T-cell (primary cell): ENCODE measurements at regions not wholly inside any gene's neighbourhood (a gene's known extent, or its start where the extent isn't known, plus 50 kb on each side); places are given as distances from the start of the nearest gene placed in this dataset.

Experiments
- ATAC-seq, 4 experiments: fragments of 200-7000 bp in 3 of 4; fragments of 150-1000 bp in 1 of 4; cut with Tn5 transposase; replicated peaks in 1 of 4; 1 replicate in 3 of 4; 2 replicates in 1 of 4; pipeline ENCODE4 v1.10.0; 2021; ENCODE audit warnings: moderate library complexity in 3 of 4, mild to moderate bottlenecking in 2 of 4, moderate number of reproducible peaks in 1 of 4
- CTCF ChIA-PET, 2 donors: fragments of 300-600 bp; sonication (Branson Sonifier 250); formaldehyde crosslinking; loops; one replicate each; lab custom pipeline; 2022; ENCODE audit warnings: antibody characterized with exemption in 2 of 2; lab: Charles Lee
- POLR2A ChIA-PET, 2 donors: fragments of 300-600 bp; sonication (Branson Sonifier 250); formaldehyde crosslinking; loops; one replicate each; lab custom pipeline; 2022; ENCODE audit warnings: antibody characterized with exemption in 2 of 2; lab: Charles Lee
- DNase-seq, 35 experiments: peaks; one replicate each; pipeline versions ENCODE4 v3.0.0 to v3.0.0-alpha.2; 2013 to 2023
- H3K27ac ChIP-seq: one replicate; pipeline ENCODE4 v1.5.1; 2013; ENCODE audit warnings: low read length
- H3K27me3 ChIP-seq, 2 experiments: replicated peaks in 1 of 2; 1 replicate in 1 of 2; 2 replicates in 1 of 2; pipeline versions ENCODE4 v1.6.1 to v1.7.0; 2013; ENCODE audit warnings: low read length in 1 of 2, mixed read lengths in 1 of 2; ENCODE audit not compliant: control insufficient read depth in 2 of 2, insufficient read depth in 2 of 2; ENCODE audit errors: extremely low read depth in 1 of 2
- H3K36me3 ChIP-seq, 2 donors: 1 replicate in 1 of 2; 2 replicates in 1 of 2; pipeline versions ENCODE4 v1.6.1 to v1.7.0; 2013; ENCODE audit warnings: low read length in 1 of 2; ENCODE audit not compliant: control insufficient read depth in 2 of 2, insufficient read depth in 1 of 2; ENCODE audit errors: extremely low read depth in 1 of 2
- H3K4me1 ChIP-seq, 2 experiments: 1 replicate in 1 of 2; 2 replicates in 1 of 2; pipeline versions ENCODE4 v1.6.1 to v1.7.0; 2013; ENCODE audit warnings: low read length in 2 of 2, mixed read lengths in 1 of 2; ENCODE audit not compliant: insufficient read depth in 2 of 2, control insufficient read depth in 1 of 2; ENCODE audit errors: extremely low read depth in 1 of 2
- H3K4me3 ChIP-seq, 2 donors: 1 replicate in 1 of 2; 2 replicates in 1 of 2; pipeline versions ENCODE4 v1.5.1 to v1.7.0; 2013; ENCODE audit warnings: mild to moderate bottlenecking in 2 of 2, low read length in 1 of 2, moderate library complexity in 1 of 2; ENCODE audit not compliant: control insufficient read depth in 1 of 2; ENCODE audit errors: extremely low read depth in 1 of 2
- H3K9me3 ChIP-seq: 2 replicates; pipeline ENCODE4 v1.7.0; 2013
- H3K27ac Mint-ChIP-seq, 2 donors: one replicate each; pipeline ENCODE4 v1.8.0; 2020 to 2021; ENCODE audit warnings: mild to moderate bottlenecking in 2 of 2, mixed read lengths in 2 of 2
- H3K27me3 Mint-ChIP-seq, 2 donors: one replicate each; pipeline ENCODE4 v1.8.0; 2021 to 2022; ENCODE audit warnings: mixed read lengths in 2 of 2
- H3K36me3 Mint-ChIP-seq: one replicate; pipeline ENCODE4 v1.8.0; 2021; ENCODE audit warnings: mixed read lengths
- H3K4me1 Mint-ChIP-seq, 3 donors: one replicate each; pipeline ENCODE4 v1.8.0; 2020 to 2022; ENCODE audit warnings: mixed read lengths in 3 of 3, mild to moderate bottlenecking in 1 of 3
- H3K4me3 Mint-ChIP-seq, 3 donors: one replicate each; pipeline ENCODE4 v1.8.0; 2020 to 2022; ENCODE audit warnings: mild to moderate bottlenecking in 3 of 3, mixed read lengths in 3 of 3, moderate library complexity in 3 of 3
- H3K9me3 Mint-ChIP-seq, 3 donors: one replicate each; pipeline ENCODE4 v1.8.0; 2020 to 2022; ENCODE audit warnings: mixed read lengths in 3 of 3
- WGBS: methylation state at CpG from one replicate; pipeline ENCODE4 v1.1.5; 2013; ENCODE audit warnings: missing lambda C conversion rate; ENCODE audit not compliant: insufficient coverage; 5-methylcytosine and 5-hydroxymethylcytosine counted together

DNA sequence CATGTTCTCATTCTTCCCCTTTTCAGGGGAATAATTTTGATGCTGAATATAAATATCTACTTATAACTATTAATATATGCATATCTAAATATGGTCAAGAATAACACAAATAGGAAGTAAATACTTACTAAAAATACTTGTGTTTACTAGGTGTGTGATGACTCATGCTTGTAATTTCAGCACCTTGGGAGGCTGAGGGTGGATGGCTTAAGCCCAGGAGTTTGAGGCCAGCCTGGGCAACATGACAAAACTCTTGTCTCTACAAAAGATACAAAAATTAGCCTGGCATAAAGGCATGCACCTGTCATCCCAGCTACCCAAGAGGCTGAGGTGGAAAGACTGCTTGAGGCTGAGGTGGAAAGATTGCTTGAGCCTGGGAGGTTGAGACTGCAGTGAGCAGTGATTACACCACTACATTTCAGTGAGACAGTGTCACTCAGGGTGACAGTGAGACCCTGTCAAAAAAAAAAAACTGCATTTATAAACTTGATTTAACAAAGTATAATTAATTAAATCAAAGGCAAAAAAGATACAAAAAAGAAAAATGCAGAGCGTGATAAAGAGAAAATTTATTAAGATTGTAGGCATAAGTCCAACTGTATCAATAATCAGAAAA, 703.1 kb upstream of the VRK2 start:
- H3K9me3 Mint-ChIP-seq = peaks cover 15 to 45% (median 24%) of the 10 kb centered on the region in 3 donors
- Histone ChIP-seq H3K36me3 (no peaks in the 10 kb centered on the region), H3K4me3 (no peak overlapping the region), H3K4me1 (no peaks in the 10 kb centered on the region), H3K27me3 (no peaks in the 10 kb centered on the region), H3K9me3 (no peaks in the 10 kb centered on the region), H3K27ac (no peak overlapping the region)
- no peaks in the 10 kb centered on the region for H3K36me3 Mint-ChIP-seq
- ATAC-seq (no peak), DNase-seq (no peak)
- ChIA-PET POLR2A (no interaction called here), CTCF (no interaction called here)
- WGBS = no CpG with 5 or more reads among the region's 1 CpG
- no peak overlapping the region for H3K4me3 Mint-ChIP-seq
- H3K27ac Mint-ChIP-seq = no peak overlapping the region
- H3K4me1 Mint-ChIP-seq = no peaks in the 10 kb centered on the region
- no peaks in the 10 kb centered on the region for H3K27me3 Mint-ChIP-seq

GRCh38 chr2:57368190-57368589, 678.4 kb upstream of the VRK2 start:
- POLR2A ChIA-PET = no interaction called here
- Mint-ChIP-seq H3K27me3 (no peaks in the 10 kb centered on the region), H3K4me3 (no peak overlapping the region), H3K27ac (no peak overlapping the region), H3K9me3 (peaks cover 0 to 36% (median 17%) of the 10 kb centered on the region in 3 donors), H3K4me1 (no peaks in the 10 kb centered on the region), H3K36me3 (no peaks in the 10 kb centered on the region)
- Histone ChIP-seq H3K4me1 (no peaks in the 10 kb centered on the region), H3K36me3 (no peaks in the 10 kb centered on the region), H3K27me3 (no peaks in the 10 kb centered on the region), H3K9me3 (no peaks in the 10 kb centered on the region), H3K27ac (no peak overlapping the region), H3K4me3 (no peak overlapping the region)
- CTCF ChIA-PET = no interaction called here
- ATAC-seq = no peak
- DNase-seq = no peak
- WGBS = 86% methylated on average over 1 of the region's 1 CpG

- Mint-ChIP-seq H3K27ac (no peak overlapping the region), H3K4me1 (no peaks in the 10 kb centered on the region)
Observed at GRCh38 chr2:57370882-57371585, 675.6 kb upstream of the VRK2 start.

DNA sequence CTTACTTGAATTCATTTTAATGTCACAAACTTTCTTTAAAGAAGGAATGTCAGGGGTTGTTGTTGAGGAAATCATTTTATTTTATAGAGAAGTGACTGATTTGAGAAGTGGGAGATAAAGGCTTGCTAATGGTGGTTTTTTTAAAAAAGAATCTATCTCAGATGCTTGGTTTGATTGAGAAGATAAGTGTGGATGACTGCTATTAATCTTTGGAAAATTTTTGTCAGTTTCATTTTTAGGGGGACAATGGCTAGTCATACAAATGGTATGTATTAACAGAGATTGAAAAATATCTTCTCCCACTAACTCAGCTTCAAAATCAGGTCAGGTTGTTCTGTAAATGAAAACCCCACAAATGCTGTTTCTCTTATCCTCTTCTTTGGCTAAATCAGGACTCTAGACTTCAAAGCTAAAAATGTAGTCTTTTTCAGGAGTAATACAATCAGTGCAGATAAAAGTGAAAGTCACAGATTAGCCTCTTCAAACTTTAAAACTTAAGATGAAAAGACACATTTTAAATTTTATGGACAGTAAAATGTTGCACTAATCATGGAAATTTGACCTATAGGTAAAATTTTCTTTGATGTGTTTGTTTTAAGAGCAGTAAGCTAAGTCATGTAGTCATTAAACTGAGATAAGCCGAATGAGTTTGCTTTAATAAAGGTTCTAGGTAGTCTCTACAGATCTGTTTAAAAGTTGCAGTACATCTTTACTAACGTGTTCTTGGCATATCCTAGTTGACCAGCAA, 674.2 kb upstream of the VRK2 start:
- Mint-ChIP-seq H3K4me1 (no peaks in the 10 kb centered on the region), H3K27me3 (no peaks in the 10 kb centered on the region), H3K27ac (no peak overlapping the region), H3K9me3 (peaks cover 4 to 36% (median 8%) of the 10 kb centered on the region in 3 donors), H3K36me3 (no peaks in the 10 kb centered on the region), H3K4me3 (no peak overlapping the region)
- no peaks in the 10 kb centered on the region for H3K4me1 ChIP-seq
- ChIA-PET CTCF (no interaction called here), POLR2A (no interaction called here)
- no CpG with 5 or more reads among the region's 2 CpGs for WGBS
- no peak overlapping the region for H3K27ac ChIP-seq
- DNase-seq = no peak
- no peak overlapping the region for H3K4me3 ChIP-seq
- no peak for ATAC-seq
- no peaks in the 10 kb centered on the region for H3K27me3 ChIP-seq
- H3K36me3 ChIP-seq = no peaks in the 10 kb centered on the region
- no peaks in the 10 kb centered on the region for H3K9me3 ChIP-seq

More at GRCh38 chr2:57370882-57371585, 675.6 kb upstream of the VRK2 start:
- H3K9me3 Mint-ChIP-seq = peaks cover 6 to 36% (median 8%) of the 10 kb centered on the region in 3 donors
- no peak overlapping the region for H3K27ac ChIP-seq
- ATAC-seq (no peak), DNase-seq (no peak)
- H3K36me3 Mint-ChIP-seq = no peaks in the 10 kb centered on the region
- no peak overlapping the region for H3K4me3 ChIP-seq
- H3K27me3 Mint-ChIP-seq = no peaks in the 10 kb centered on the region
- no peaks in the 10 kb centered on the region for H3K9me3 ChIP-seq
- no peaks in the 10 kb centered on the region for H3K27me3 ChIP-seq
- CTCF ChIA-PET = no interaction called here
- no peak overlapping the region for H3K4me3 Mint-ChIP-seq
- no CpG with 5 or more reads among the region's 3 CpGs for WGBS
- POLR2A ChIA-PET = no interaction called here
- H3K36me3 ChIP-seq = no peaks in the 10 kb centered on the region
- no peaks in the 10 kb centered on the region for H3K4me1 ChIP-seq

DNA sequence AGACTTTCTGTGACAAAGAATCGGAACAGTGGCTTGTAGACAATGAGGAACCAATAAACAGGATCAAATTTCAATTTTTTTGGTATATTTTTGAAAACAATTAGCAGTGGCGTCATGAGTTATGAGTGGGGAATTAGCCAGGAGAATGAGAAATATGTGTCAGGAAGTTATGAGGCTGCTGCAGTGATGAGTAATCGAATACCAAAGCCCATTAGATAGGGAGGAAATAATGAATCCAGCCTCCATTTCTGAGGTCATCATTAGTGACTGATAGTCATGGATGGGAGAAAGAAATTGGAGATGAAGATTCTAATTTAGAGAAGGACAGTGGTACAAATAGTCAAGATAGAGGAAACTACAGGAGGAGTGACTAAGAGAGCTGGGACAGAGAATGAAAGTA, 673.1 kb upstream of the VRK2 start:
- WGBS = 69% methylated on average over 3 of the region's 3 CpGs
- H3K4me1 ChIP-seq = no peaks in the 10 kb centered on the region
- Mint-ChIP-seq H3K27me3 (no peaks in the 10 kb centered on the region), H3K4me3 (no peak overlapping the region), H3K27ac (no peak overlapping the region), H3K4me1 (no peaks in the 10 kb centered on the region), H3K9me3 (peaks cover 4 to 26% (median 8%) of the 10 kb centered on the region in 3 donors), H3K36me3 (no peaks in the 10 kb centered on the region)
- no peaks in the 10 kb centered on the region for H3K36me3 ChIP-seq
- ATAC-seq (no peak), DNase-seq (no peak)
- ChIA-PET POLR2A (no interaction called here), CTCF (no interaction called here)
- H3K9me3 ChIP-seq = no peaks in the 10 kb centered on the region
- no peaks in the 10 kb centered on the region for H3K27me3 ChIP-seq
- H3K4me3 ChIP-seq = no peak overlapping the region
- H3K27ac ChIP-seq = no peak overlapping the region

GRCh38 chr2:57376985-57377384, 669.6 kb upstream of the VRK2 start:
- H3K9me3 Mint-ChIP-seq = peaks cover 2 to 14% (median 8%) of the 10 kb centered on the region in 3 donors
- no peaks in the 10 kb centered on the region for H3K27me3 Mint-ChIP-seq
- H3K4me1 Mint-ChIP-seq = no peaks in the 10 kb centered on the region
- no peak overlapping the region for H3K4me3 Mint-ChIP-seq
- H3K36me3 ChIP-seq = no peaks in the 10 kb centered on the region
- DNase-seq = no peak
- H3K27ac ChIP-seq = no peak overlapping the region
- no peak overlapping the region for H3K4me3 ChIP-seq
- no CpG with 5 or more reads among the region's 1 CpG for WGBS
- ChIA-PET CTCF (no interaction called here), POLR2A (no interaction called here)
- H3K9me3 ChIP-seq = no peaks in the 10 kb centered on the region
- no peaks in the 10 kb centered on the region for H3K4me1 ChIP-seq
- H3K27ac Mint-ChIP-seq = no peak overlapping the region
- ATAC-seq = no peak
- no peaks in the 10 kb centered on the region for H3K36me3 Mint-ChIP-seq
- H3K27me3 ChIP-seq = no peaks in the 10 kb centered on the region
